SK-N-MC (cell line): ENCODE measurements at regions not wholly inside any gene's neighbourhood (a gene's known extent, or its start where the extent isn't known, plus 50 kb on each side); places are given as distances from the start of the nearest gene placed in this dataset.
A peak's percentile ranks its signal among the peaks of the same experiment; 100 is the strongest.

Experiments
- EZH2 ChIP-seq: fragments of 200-600 bp; sonication (generic); IDR thresholded peaks from one replicate; pipeline ENCODE4 v1.6.1; 2017; ENCODE audit warnings: antibody characterized with exemption
- FOXP2 ChIP-seq: optimal IDR thresholded peaks from 2 replicates; pipeline ENCODE3; 2011; ENCODE audit warnings: mild to moderate bottlenecking, moderate library complexity; ENCODE audit not compliant: insufficient read depth; ENCODE audit errors: extremely low read length, control extremely low read depth
- POLR2AphosphoS5 ChIP-seq: IDR thresholded peaks from 2 replicates; pipeline ENCODE4 v1.6.1; 2012; ENCODE audit warnings: mild to moderate bottlenecking, low read depth, low read length, borderline replicate concordance

GRCh38 chr19:30692879-30693503, 320.8 kb downstream of the ZNF536 start:
- TF ChIP-seq POLR2AphosphoS5 (peak; percentile 60), EZH2 (no peak), FOXP2 (no peak)
